ENCODE measurements at regions not wholly inside any gene's neighbourhood (a gene's known extent, or its start where the extent isn't known, plus 50 kb on each side); places are given as distances from the start of the nearest gene placed in this dataset.
"Not testable (repeated sequence)": the region's sequence is repeated elsewhere in the genome, so short reads cannot be mapped to it uniquely, and the experiment has no call there.

GRCh38 chr1:224037362-224037761 lies 76.5 kb upstream of the FBXO28 start:
- not testable (repeated sequence) for TF ChIP-seq CTCF (conservative IDR thresholded peaks at IDR 0.05); ZFX (IDR thresholded peaks at IDR 0.05)

Measured in C4-2B (cell line).